ENCODE measurements at regions not wholly inside any gene's neighbourhood (a gene's known extent, or its start where the extent isn't known, plus 50 kb on each side); places are given as distances from the start of the nearest gene placed in this dataset.

GRCh38 chr1:224801844-224802490 is 127.5 kb upstream of the DNAH14 start:
- Histone ChIP-seq H3K36me3 (replicated peaks in 1 of 2; ENCODE audit: control extremely low read depth in 1 of 2, control insufficient read depth in 1 of 2, extremely low read depth in 1 of 2, insufficient read depth in 2 of 2, low read length in 1 of 2) (no peaks in the 10 kb centered on the region), H3K27me3 (replicated peaks in 1 of 4; ENCODE audit: control extremely low read depth in 1 of 4, control insufficient read depth in 3 of 4, insufficient read depth in 4 of 4, low read length in 3 of 4) (no peaks in the 10 kb centered on the region), H3K9me3 (ENCODE audit: control extremely low read depth in 1 of 3, control insufficient read depth in 2 of 3, insufficient read depth in 1 of 3, low read length in 2 of 3) (no peaks in the 10 kb centered on the region), H3K4me3 (ENCODE audit: control extremely low read depth in 1 of 5, extremely low read depth in 1 of 5, insufficient read depth in 1 of 5, low read depth in 2 of 5, low read length in 4 of 5) (no peak overlapping the region), H4K20me1 (ENCODE audit: control insufficient read depth, insufficient read depth, low read length, poor library complexity, severe bottlenecking) (no peaks in the 10 kb centered on the region), H3K27ac (ENCODE audit: low read length in 2 of 2) (no peak overlapping the region), H3K4me1 (ENCODE audit: control insufficient read depth in 2 of 2, insufficient read depth in 2 of 2, low read length in 2 of 2) (no peaks in the 10 kb centered on the region), H3K4me2 (replicated peaks; ENCODE audit: low read depth, low read length, poor library complexity, severe bottlenecking) (no peak overlapping the region), H3K79me2 (ENCODE audit: control insufficient read depth, insufficient read depth, low read length) (no peaks in the 10 kb centered on the region), H2AFZ (ENCODE audit: insufficient read depth, low read depth, low read length, poor library complexity, severe bottlenecking) (no peak overlapping the region), H3K9ac (ENCODE audit: low read length) (no peak overlapping the region)
- no peak for ATAC-seq (ENCODE audit: low read depth)
- ChIA-PET POLR2A (no interaction called here), CTCF (no interaction called here)
- Mint-ChIP-seq H3K4me3 (no peak overlapping the region), H3K27me3 (peaks cover 9% of the 10 kb centered on the region), H3K4me1 (no peaks in the 10 kb centered on the region), H3K9me3 (ENCODE audit: insufficient read depth) (no peaks in the 10 kb centered on the region), H3K27ac (no peak overlapping the region)
- TF ChIP-seq EZH2 (IDR thresholded peaks at IDR 0.05; ENCODE audit: borderline replicate concordance, insufficient read depth, low read depth, low read length, poor library complexity, severe bottlenecking) (no peak), CTCF (IDR thresholded peaks at IDR 0.05) (no peak)
- DNase-seq = no peak
- intact Hi-C loops (cut with micrococcal nuclease) = no loop called here
- WGBS (ENCODE audit: insufficient coverage) = 71% methylated on average over 1 of the region's 2 CpGs

DNA sequence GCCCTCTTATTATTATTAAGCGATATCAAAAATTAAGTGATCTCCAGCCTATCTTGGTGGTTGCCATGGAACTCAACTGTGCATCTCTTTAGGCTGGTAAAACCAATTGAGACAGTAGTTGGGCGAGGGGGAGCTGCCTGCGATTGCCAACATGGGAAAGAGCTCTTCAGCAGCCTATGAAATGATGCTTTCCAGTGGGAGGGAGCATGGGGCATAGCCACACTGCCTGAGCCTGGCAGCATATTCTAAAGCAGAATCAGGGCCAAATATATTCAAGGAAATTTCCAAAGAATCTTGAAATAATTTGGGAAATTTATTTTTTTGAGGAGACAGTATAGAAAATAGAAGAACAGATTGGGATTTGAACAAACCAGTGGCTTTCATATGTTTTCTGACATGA is 126.9 kb upstream of the DNAH14 start:
- no peak overlapping the region for H3K27ac ChIP-seq (ENCODE audit: low read length in 2 of 2)
- Mint-ChIP-seq H3K27ac (no peak overlapping the region), H3K9me3 (ENCODE audit: insufficient read depth) (no peaks in the 10 kb centered on the region), H3K27me3 (peaks cover 9% of the 10 kb centered on the region), H3K4me1 (no peaks in the 10 kb centered on the region), H3K4me3 (no peak overlapping the region)
- no peaks in the 10 kb centered on the region for H3K9me3 ChIP-seq (ENCODE audit: control extremely low read depth in 1 of 3, control insufficient read depth in 2 of 3, insufficient read depth in 1 of 3, low read length in 2 of 3)
- no peak overlapping the region for H2AFZ ChIP-seq (ENCODE audit: insufficient read depth, low read depth, low read length, poor library complexity, severe bottlenecking)
- no peaks in the 10 kb centered on the region for H3K36me3 ChIP-seq (replicated peaks in 1 of 2; ENCODE audit: control extremely low read depth in 1 of 2, control insufficient read depth in 1 of 2, extremely low read depth in 1 of 2, insufficient read depth in 2 of 2, low read length in 1 of 2)
- 90% methylated on average over 3 of the region's 3 CpGs for WGBS (ENCODE audit: insufficient coverage)
- ChIA-PET POLR2A (no interaction called here), CTCF (no interaction called here)
- no peak overlapping the region for H3K4me3 ChIP-seq (ENCODE audit: control extremely low read depth in 1 of 5, extremely low read depth in 1 of 5, insufficient read depth in 1 of 5, low read depth in 2 of 5, low read length in 4 of 5)
- H3K4me1 ChIP-seq (ENCODE audit: control insufficient read depth in 2 of 2, insufficient read depth in 2 of 2, low read length in 2 of 2) = no peaks in the 10 kb centered on the region
- H3K9ac ChIP-seq (ENCODE audit: low read length) = no peak overlapping the region
- TF ChIP-seq CTCF (IDR thresholded peaks at IDR 0.05) = no peak
- TF ChIP-seq EZH2 (IDR thresholded peaks at IDR 0.05; ENCODE audit: borderline replicate concordance, insufficient read depth, low read depth, low read length, poor library complexity, severe bottlenecking) = no peak
- H3K79me2 ChIP-seq (ENCODE audit: control insufficient read depth, insufficient read depth, low read length) = no peaks in the 10 kb centered on the region
- no peak overlapping the region for H3K4me2 ChIP-seq (replicated peaks; ENCODE audit: low read depth, low read length, poor library complexity, severe bottlenecking)
- intact Hi-C loops (cut with micrococcal nuclease) = no loop called here
- no peaks in the 10 kb centered on the region for H3K27me3 ChIP-seq (replicated peaks in 1 of 4; ENCODE audit: control extremely low read depth in 1 of 4, control insufficient read depth in 3 of 4, insufficient read depth in 4 of 4, low read length in 3 of 4)
- H4K20me1 ChIP-seq (ENCODE audit: control insufficient read depth, insufficient read depth, low read length, poor library complexity, severe bottlenecking) = no peaks in the 10 kb centered on the region
- DNase-seq (no peak), ATAC-seq (ENCODE audit: low read depth) (no peak)

Measured in B cell (primary cell).